ENCODE measurements at regions not wholly inside any gene's neighbourhood (a gene's known extent, or its start where the extent isn't known, plus 50 kb on each side); places are given as distances from the start of the nearest gene placed in this dataset.
"Not testable (repeated sequence)": the region's sequence is repeated elsewhere in the genome, so short reads cannot be mapped to it uniquely, and the experiment has no call there.

GRCh38 chr3:139248593-139249255 is 95.1 kb upstream of the MRPS22 start:
- DNase-seq = no peak

GRCh38 chr3:139251529-139251928 is 92.3 kb upstream of the MRPS22 start:
- no peak for DNase-seq

- no peak for DNase-seq
Observed at GRCh38 chr3:139252719-139253118, 91.1 kb upstream of the MRPS22 start.

GRCh38 chr3:139258276-139258675 is 85.5 kb upstream of the MRPS22 start:
- DNase-seq = no peak

GRCh38 chr3:139259398-139259797 is 84.4 kb upstream of the MRPS22 start:
- no peak for DNase-seq

GRCh38 chr3:139260041-139260486 is 83.8 kb upstream of the MRPS22 start:
- no peak for DNase-seq

GRCh38 chr3:139260793-139261736 is 82.8 kb upstream of the MRPS22 start:
- DNase-seq = no peak

- peak; percentile 42 for DNase-seq
Observed at GRCh38 chr3:139261754-139262586, 81.8 kb upstream of the MRPS22 start.

GRCh38 chr3:139263798-139264197 is 80.0 kb upstream of the MRPS22 start:
- no peak for DNase-seq

GRCh38 chr3:139264375-139264774 is 79.4 kb upstream of the MRPS22 start:
- no peak for DNase-seq

- no peak for DNase-seq
Observed at GRCh38 chr3:139265131-139266016, 78.4 kb upstream of the MRPS22 start.

GRCh38 chr3:139267300-139268246 is 76.2 kb upstream of the MRPS22 start:
- no peak for DNase-seq

- DNase-seq = no peak
Observed at GRCh38 chr3:139269984-139270383, 73.8 kb upstream of the MRPS22 start.

- not testable (repeated sequence) for DNase-seq
Observed at GRCh38 chr3:139270652-139271051, 73.2 kb upstream of the MRPS22 start.

- no peak for DNase-seq
Observed at GRCh38 chr3:139280027-139280671, 63.7 kb upstream of the MRPS22 start.

GRCh38 chr3:139281096-139281495 is 62.7 kb upstream of the MRPS22 start:
- no peak for DNase-seq

GRCh38 chr3:139281522-139282196 is 62.2 kb upstream of the MRPS22 start:
- peak; percentile 72 for DNase-seq

- no peak for DNase-seq
Observed at GRCh38 chr3:139283301-139283700, 60.5 kb upstream of the MRPS22 start.

- DNase-seq = no peak
Observed at GRCh38 chr3:139284221-139284620, 59.6 kb upstream of the MRPS22 start.

- no peak for DNase-seq
Observed at GRCh38 chr3:139285691-139286090, 58.1 kb upstream of the MRPS22 start.

All from eye (tissue), 1 donor.